ENCODE measurements at regions not wholly inside any gene's neighbourhood (a gene's known extent, or its start where the extent isn't known, plus 50 kb on each side); places are given as distances from the start of the nearest gene placed in this dataset.

DNA sequence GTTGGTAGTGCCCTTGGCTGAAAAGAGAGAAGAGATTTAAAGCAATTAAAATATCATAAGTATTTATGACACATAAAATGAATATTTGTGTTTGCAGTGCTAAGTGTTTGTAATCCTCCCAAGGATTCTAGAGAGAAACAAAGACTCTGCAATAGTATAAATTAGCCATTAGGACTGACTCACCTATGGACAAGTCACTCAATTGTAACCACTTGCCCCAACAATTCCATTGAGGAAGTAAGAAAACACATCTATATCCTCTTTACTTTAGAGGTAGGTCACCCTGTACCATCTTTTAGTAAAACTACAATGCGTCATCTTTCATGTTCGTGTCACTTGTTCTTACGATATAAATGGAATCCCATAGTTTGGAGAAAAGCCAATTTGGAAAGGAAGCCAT, 85.7 kb upstream of the INHBA start:
- H3K36me3 ChIP-seq = no peaks in the 10 kb centered on the region
- intact Hi-C loops (cut with DNase I) = no loop called here
- H3K4me3 ChIP-seq = no peak overlapping the region
- ATAC-seq (no peak), DNase-seq (no peak)
- no peaks in the 10 kb centered on the region for H3K27me3 ChIP-seq (ENCODE audit: low read depth)
- H3K9me3 ChIP-seq = no peaks in the 10 kb centered on the region
- H3K4me1 ChIP-seq = no peaks in the 10 kb centered on the region
- TF ChIP-seq, protein P1, sequence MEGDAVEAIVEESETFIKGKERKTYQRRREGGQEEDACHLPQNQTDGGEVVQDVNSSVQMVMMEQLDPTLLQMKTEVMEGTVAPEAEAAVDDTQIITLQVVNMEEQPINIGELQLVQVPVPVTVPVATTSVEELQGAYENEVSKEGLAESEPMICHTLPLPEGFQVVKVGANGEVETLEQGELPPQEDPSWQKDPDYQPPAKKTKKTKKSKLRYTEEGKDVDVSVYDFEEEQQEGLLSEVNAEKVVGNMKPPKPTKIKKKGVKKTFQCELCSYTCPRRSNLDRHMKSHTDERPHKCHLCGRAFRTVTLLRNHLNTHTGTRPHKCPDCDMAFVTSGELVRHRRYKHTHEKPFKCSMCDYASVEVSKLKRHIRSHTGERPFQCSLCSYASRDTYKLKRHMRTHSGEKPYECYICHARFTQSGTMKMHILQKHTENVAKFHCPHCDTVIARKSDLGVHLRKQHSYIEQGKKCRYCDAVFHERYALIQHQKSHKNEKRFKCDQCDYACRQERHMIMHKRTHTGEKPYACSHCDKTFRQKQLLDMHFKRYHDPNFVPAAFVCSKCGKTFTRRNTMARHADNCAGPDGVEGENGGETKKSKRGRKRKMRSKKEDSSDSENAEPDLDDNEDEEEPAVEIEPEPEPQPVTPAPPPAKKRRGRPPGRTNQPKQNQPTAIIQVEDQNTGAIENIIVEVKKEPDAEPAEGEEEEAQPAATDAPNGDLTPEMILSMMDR (IDR thresholded peaks at IDR 0.05) = no peak
- H3K27ac ChIP-seq = no peak overlapping the region

DNA sequence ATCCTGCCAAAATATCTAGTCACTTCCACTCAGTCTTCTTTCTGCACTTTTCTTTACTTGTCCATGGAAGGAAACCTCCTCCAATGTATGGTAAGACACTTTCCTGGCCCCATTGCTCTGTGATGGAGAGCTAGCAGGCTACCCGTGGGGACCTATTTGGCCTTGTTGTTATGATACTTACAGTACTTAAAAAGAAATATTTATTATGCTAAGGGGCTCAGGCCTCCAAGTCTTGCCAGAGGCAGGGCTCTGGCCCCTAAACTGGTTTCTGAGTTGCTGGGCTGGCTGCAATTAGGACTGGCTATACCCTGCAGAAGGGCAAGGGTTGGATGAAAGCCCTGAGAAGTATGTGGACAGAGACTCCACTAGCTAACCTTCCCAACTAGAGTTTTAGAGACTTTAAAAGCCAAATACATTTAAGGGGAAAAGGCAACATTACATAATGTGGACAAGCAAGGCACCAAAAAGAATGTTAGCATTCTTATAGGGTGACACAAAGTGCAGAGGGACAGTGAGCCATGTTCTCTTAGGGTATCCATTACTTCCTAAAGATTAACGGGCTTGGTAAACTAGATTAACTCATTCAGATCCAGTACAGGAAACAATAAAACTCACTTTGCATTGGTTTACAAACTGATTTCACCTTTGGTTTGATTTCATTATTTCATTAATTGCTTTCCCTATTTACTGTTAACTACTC, 84.9 kb upstream of the INHBA start:
- no peaks in the 10 kb centered on the region for H3K4me1 ChIP-seq
- no peaks in the 10 kb centered on the region for H3K36me3 ChIP-seq
- TF ChIP-seq, protein P1 (IDR thresholded peaks at IDR 0.05) = no peak
- H3K4me3 ChIP-seq = no peak overlapping the region
- DNase-seq = no peak
- no peaks in the 10 kb centered on the region for H3K27me3 ChIP-seq (ENCODE audit: low read depth)
- H3K9me3 ChIP-seq = no peaks in the 10 kb centered on the region
- no peak overlapping the region for H3K27ac ChIP-seq
- no peak for ATAC-seq
- intact Hi-C loops (cut with DNase I) = no loop called here

DNA sequence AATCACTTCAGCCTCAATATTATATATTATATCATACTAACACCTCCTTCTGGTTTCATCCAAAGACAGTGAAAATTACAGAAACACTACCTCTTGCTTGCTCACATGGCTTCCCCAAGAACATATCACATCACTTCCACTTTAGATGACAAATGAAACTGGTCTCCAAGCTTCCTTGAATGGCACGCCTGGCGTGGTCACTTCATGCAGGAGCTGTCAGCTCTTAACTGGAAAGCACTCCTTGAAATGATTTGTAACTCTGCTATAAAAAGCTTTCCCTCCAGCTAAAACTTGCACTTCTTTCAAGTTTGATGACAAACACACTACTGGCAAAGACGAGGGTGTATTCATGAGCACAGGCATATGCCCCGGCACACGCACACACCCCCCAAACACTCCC, 84.1 kb upstream of the INHBA start:
- no peaks in the 10 kb centered on the region for H3K9me3 ChIP-seq
- no peaks in the 10 kb centered on the region for H3K27me3 ChIP-seq (ENCODE audit: low read depth)
- intact Hi-C loops (cut with DNase I) = no loop called here
- H3K27ac ChIP-seq = no peak overlapping the region
- DNase-seq = peak; percentile 56
- no peak overlapping the region for H3K4me3 ChIP-seq
- no peaks in the 10 kb centered on the region for H3K4me1 ChIP-seq
- TF ChIP-seq, protein P1 (IDR thresholded peaks at IDR 0.05) = no peak
- ATAC-seq = peak; percentile 68 to 69
- H3K36me3 ChIP-seq = no peaks in the 10 kb centered on the region

DNA sequence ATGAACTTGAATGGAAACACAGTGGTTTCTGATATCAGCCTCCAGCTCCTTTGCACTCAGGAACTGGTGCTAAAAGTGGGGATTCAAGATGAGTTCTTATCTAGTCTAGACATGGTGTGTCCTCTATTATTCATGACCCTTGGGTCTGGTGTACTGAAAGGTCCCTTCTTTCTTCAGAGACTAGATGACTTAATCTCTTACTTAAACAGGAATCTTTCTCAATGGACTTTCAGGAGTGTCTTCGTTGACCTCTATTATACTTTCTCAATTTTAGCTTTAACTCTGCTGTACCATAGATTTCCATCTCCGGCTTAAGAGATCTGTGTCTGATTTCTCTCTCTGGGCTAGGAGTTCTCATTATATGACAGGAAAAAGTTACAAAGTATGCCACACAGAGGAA, 83.5 kb upstream of the INHBA start:
- TF ChIP-seq, protein P1 (IDR thresholded peaks at IDR 0.05) = no peak
- Histone ChIP-seq H3K27me3 (ENCODE audit: low read depth) (no peaks in the 10 kb centered on the region), H3K4me3 (no peak overlapping the region), H3K27ac (no peak overlapping the region), H3K36me3 (no peaks in the 10 kb centered on the region), H3K4me1 (no peaks in the 10 kb centered on the region), H3K9me3 (no peaks in the 10 kb centered on the region)
- intact Hi-C loops (cut with DNase I) = no loop called here
- DNase-seq (no peak), ATAC-seq (peak; percentile 78 to 80)

DNA sequence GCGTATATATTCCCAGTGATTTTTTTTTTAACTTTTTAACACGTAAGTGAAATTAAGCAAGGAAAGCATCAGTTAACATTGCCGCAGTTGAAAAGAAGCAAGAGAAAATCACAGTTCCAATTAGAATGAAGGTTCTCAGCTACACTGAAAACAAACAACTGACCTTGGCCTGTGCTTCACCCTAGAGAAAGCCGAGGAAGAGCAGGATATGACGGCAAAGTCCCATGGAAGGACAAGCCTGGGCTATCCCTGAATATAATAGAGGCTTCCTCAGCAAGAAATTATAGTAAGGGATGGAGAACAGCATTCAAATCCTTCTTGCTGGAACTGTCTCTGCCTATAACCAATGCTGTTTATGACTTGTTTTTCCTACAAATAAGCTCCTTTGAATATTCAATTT, 83.0 kb upstream of the INHBA start:
- Histone ChIP-seq H3K9me3 (no peaks in the 10 kb centered on the region), H3K27ac (no peak overlapping the region), H3K36me3 (no peaks in the 10 kb centered on the region), H3K27me3 (ENCODE audit: low read depth) (no peaks in the 10 kb centered on the region), H3K4me1 (no peaks in the 10 kb centered on the region), H3K4me3 (no peak overlapping the region)
- ATAC-seq (no peak), DNase-seq (no peak)
- TF ChIP-seq, protein P1 (IDR thresholded peaks at IDR 0.05) = no peak
- intact Hi-C loops (cut with DNase I) = no loop called here
